GM20000 (cell line): ENCODE measurements at regions not wholly inside any gene's neighbourhood (a gene's known extent, or its start where the extent isn't known, plus 50 kb on each side); places are given as distances from the start of the nearest gene placed in this dataset.

Experiments used
- DNase-seq: peaks from one replicate; pipeline ENCODE4 v3.0.0; 2012; ENCODE audit warnings: low spot score
- CTCF ChIP-seq: IDR thresholded peaks from 2 replicates; pipeline ENCODE4 v1.5.1; 2012; ENCODE audit warnings: mild to moderate bottlenecking, control low read depth; ENCODE audit errors: extremely low read depth, missing control alignments

- TF ChIP-seq CTCF: no peak
- no peak for DNase-seq
Observed at GRCh38 chr11:95429376-95429907, 198.4 kb upstream of the SESN3 start.

DNA sequence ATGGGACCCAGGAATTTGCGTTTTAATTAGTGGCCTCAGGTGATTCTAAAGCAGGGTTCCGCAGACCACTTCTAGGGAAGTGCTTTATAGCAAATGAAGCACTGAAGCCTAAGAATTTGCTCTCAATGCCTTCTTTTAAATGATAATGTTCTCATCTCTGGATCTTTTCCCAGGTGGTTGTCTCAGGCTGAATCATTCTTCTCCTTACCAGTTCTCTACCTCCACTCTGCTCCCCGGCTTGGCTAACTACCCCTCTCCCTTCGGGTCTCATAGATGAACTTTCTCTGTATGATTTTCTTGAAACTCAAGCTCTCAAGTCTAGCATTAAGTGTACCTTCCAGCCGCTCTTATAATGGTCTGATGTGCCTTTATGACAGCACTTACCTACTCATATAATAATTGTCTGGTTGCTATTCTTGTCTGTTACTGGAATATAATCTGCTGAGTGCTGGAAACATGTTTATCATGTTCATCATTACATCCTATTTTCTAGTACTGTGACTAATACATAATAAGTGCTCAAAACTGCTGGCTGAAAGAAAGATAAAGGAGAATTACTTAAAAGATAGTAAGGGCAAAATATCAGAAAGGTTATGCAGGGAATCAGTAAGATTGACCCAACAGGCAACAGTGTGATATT is 195.9 kb upstream of the SESN3 start:
- TF ChIP-seq CTCF: no peak
- DNase-seq: no peak

DNA sequence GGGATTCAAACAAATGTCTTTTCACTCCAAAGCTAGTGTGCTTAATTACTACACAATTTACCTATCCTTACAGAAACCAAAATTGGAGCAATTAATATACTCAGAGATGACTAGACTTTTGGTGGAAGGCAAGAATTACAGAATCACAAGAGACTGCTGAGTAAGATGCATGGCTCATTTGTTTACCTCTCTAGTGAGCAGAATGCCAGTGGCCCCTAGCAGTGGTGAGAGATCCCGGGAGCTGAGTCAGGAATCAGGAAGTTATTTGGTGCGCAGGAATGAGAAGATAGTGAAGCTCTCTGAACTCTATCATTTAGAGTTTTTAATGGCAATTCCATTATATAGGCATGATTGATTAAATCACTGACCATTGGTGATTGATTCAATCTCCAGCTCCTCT is 188.9 kb upstream of the SESN3 start:
- no peak for DNase-seq
- no peak for TF ChIP-seq CTCF

DNA sequence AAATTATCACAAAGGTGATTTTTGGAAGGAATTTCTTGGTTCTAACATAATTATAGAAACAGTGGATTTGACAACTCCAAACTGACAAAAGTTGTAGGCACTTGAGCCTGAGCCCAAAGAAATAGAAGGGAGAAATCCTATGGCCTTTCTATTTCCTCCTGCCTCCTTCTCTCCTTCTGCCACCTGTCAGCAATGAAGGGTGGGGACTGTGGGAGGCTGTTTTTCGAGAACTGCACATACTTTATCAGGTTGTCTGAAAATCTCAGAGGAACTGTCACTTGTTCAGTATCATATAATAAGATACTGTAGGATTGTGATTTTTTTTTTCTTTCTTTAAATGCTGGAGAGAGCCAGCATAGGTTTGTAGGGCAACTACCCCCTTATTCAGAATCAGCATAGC is 187.9 kb upstream of the SESN3 start:
- no peak for DNase-seq

GRCh38 chr11:95417832-95418231 is 186.8 kb upstream of the SESN3 start:
- no peak for TF ChIP-seq CTCF
- DNase-seq: no peak

More for the DNA sequence above, 187.9 kb upstream of the SESN3 start:
- no peak for TF ChIP-seq CTCF

DNA sequence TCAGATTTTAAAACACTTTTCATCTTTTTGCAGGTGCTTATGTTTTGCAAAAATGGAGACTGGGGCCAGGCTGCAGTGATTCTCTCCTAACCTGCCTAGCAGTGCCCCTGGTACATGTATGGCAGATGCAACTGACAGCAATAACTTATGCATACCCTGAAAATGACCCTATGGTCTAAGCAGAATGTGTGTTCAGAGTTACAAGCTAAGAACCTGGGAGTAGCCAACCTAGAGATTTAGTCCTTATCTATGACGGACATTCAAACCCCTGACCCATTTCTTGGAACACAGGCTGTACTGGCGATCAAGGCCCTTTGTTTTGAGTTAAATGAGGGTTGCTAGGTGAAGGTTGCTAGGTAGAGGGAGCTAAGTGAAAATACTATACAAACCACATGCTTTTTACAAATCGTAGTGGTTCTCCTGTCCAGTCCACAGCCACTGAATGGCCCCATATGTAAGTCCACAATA is 184.9 kb upstream of the SESN3 start:
- no peak for TF ChIP-seq CTCF
- DNase-seq: no peak

- no peak for TF ChIP-seq CTCF
- DNase-seq: no peak
Observed at GRCh38 chr11:95414217-95414616, 183.2 kb upstream of the SESN3 start.
